T-helper 1 cell treated with Interleukin-12 subunit alpha and Interleukin-12 subunit beta and Interleukin-4 antibody, amounts not matched to agents 30 ng/mL and 1 ng/mL, for 36 hours (primary cell): ENCODE measurements at regions not wholly inside any gene's neighbourhood (a gene's known extent, or its start where the extent isn't known, plus 50 kb on each side); places are given as distances from the start of the nearest gene placed in this dataset.

Experiments used
- intact Hi-C: fragments of 100-400 bp; cut with micrococcal nuclease; formaldehyde crosslinking; loops from one replicate; pipeline ENCODE4 v1.15.1; 2024

GRCh38 chr10:78830062-78830975, 238.4 kb upstream of the ZMIZ1 start:
- intact Hi-C loops: no loop called here

GRCh38 chr10:78830976-78831375, 237.8 kb upstream of the ZMIZ1 start:
- intact Hi-C loops: no loop called here

- intact Hi-C loops: no loop called here
Observed at GRCh38 chr10:78831461-78831860, 237.3 kb upstream of the ZMIZ1 start.

- intact Hi-C loops: no loop called here
Observed at GRCh38 chr10:78832281-78832680, 236.5 kb upstream of the ZMIZ1 start.

GRCh38 chr10:78838141-78838657, 230.6 kb upstream of the ZMIZ1 start:
- intact Hi-C loops: no loop called here

- intact Hi-C loops: no loop called here
Observed at GRCh38 chr10:78843495-78843894, 225.3 kb upstream of the ZMIZ1 start.

- intact Hi-C loops: no loop called here
Observed at GRCh38 chr10:78844960-78845607, 223.7 kb upstream of the ZMIZ1 start.

- intact Hi-C loops: no loop called here
Observed at GRCh38 chr10:78846071-78846470, 222.7 kb upstream of the ZMIZ1 start.

GRCh38 chr10:78846760-78847159, 222.0 kb upstream of the ZMIZ1 start:
- intact Hi-C loops: no loop called here

GRCh38 chr10:78847485-78847884, 221.3 kb upstream of the ZMIZ1 start:
- intact Hi-C loops: no loop called here

- intact Hi-C loops: no loop called here
Observed at GRCh38 chr10:78849115-78849514, 219.7 kb upstream of the ZMIZ1 start.

GRCh38 chr10:78849731-78850130, 219.0 kb upstream of the ZMIZ1 start:
- intact Hi-C loops: no loop called here

- intact Hi-C loops: no loop called here
Observed at GRCh38 chr10:78850644-78851435, 217.9 kb upstream of the ZMIZ1 start.

- intact Hi-C loops: loop anchor here (2.0 kb wide), 1 partner anchor 217 kb away; the partner anchor contains the start of gene ZMIZ1
Observed at GRCh38 chr10:78851647-78852046, 217.1 kb upstream of the ZMIZ1 start.

GRCh38 chr10:78852466-78853240, 216.1 kb upstream of the ZMIZ1 start:
- intact Hi-C loops: loop anchor here (1.0 to 2.0 kb wide), 2 partner anchors 216 to 343 kb away; partner anchors contain the start of gene ZMIZ1

- intact Hi-C loops: loop anchor here (1.0 to 2.0 kb wide), 2 partner anchors 215 to 341 kb away; partner anchors contain the start of gene ZMIZ1
Observed at GRCh38 chr10:78853864-78854263, 214.9 kb upstream of the ZMIZ1 start.

- intact Hi-C loops: no loop called here
Observed at GRCh38 chr10:78856421-78856820, 212.3 kb upstream of the ZMIZ1 start.

- intact Hi-C loops: no loop called here
Observed at GRCh38 chr10:78857193-78857592, 211.6 kb upstream of the ZMIZ1 start.

- intact Hi-C loops: no loop called here
Observed at GRCh38 chr10:78859266-78859665, 209.5 kb upstream of the ZMIZ1 start.

GRCh38 chr10:78859769-78860168, 209.0 kb upstream of the ZMIZ1 start:
- intact Hi-C loops: no loop called here
